ENCODE measurements at regions not wholly inside any gene's neighbourhood (a gene's known extent, or its start where the extent isn't known, plus 50 kb on each side); places are given as distances from the start of the nearest gene placed in this dataset.

- H4K5ac ChIP-seq (ENCODE audit: insufficient read length, low read depth, low read length) = no peak overlapping the region
- no peak overlapping the region for H3K18ac ChIP-seq (ENCODE audit: extremely low read depth, low read length)
- H3K27me3 ChIP-seq (replicated peaks in 1 of 4; ENCODE audit: control insufficient read depth in 3 of 4, extremely low read depth in 1 of 4, insufficient read depth in 3 of 4, low read length in 3 of 4) = peaks cover 0 to 8% (median 0%) of the 10 kb centered on the region in 4 experiments; a peak in 4 of 7 replicates
- no peak overlapping the region for H2BK20ac ChIP-seq (ENCODE audit: low read length)
- no peaks in the 10 kb centered on the region for H3K23me2 ChIP-seq (ENCODE audit: low read depth, low read length)
- H3K27ac ChIP-seq (ENCODE audit: low read depth, low read length) = no peak overlapping the region
- H3K79me1 ChIP-seq (ENCODE audit: low read depth, low read length) = no peaks in the 10 kb centered on the region
- peaks cover 0 to 4% of the 10 kb centered on the region in 2 experiments; a peak in 1 of 4 replicates for H3K9me3 ChIP-seq (ENCODE audit: insufficient read depth in 2 of 2, low read depth in 1 of 2, low read length in 1 of 2)
- H2AFZ ChIP-seq (ENCODE audit: low read length) = no peak overlapping the region
- no peak overlapping the region for H3K4ac ChIP-seq (replicated peaks; ENCODE audit: insufficient read length, low read depth, low read length)
- no peaks in the 10 kb centered on the region for H3K79me2 ChIP-seq (ENCODE audit: control insufficient read depth in 1 of 2, insufficient read depth in 2 of 2, low read length in 2 of 2)
- no peak overlapping the region for H3K23ac ChIP-seq (ENCODE audit: insufficient read length)
- no peak for TF ChIP-seq POLR2AphosphoS5 (IDR thresholded peaks at IDR 0.05; ENCODE audit: low read depth, low read length)
- no peaks in the 10 kb centered on the region for H3K36me3 ChIP-seq (ENCODE audit: control insufficient read depth in 2 of 4, insufficient read depth in 4 of 4, low read length in 3 of 4)
- 86% methylated on average over 2 of the region's 2 CpGs; no CpG with 5 or more reads in 1 of the 2 experiments for WGBS, 2 experiments (ENCODE audit: extremely low coverage in 1 of 2, insufficient coverage in 1 of 2, insufficient read length in 1 of 2, insufficient replicate concordance in 2 of 2, low coverage in 1 of 2, low lambda C conversion rate in 2 of 2, missing lambda C conversion rate in 1 of 2)
- H2BK15ac ChIP-seq (ENCODE audit: low read length) = no peak overlapping the region
- no peak overlapping the region for H3K9ac ChIP-seq (replicated peaks in 1 of 4; ENCODE audit: extremely low read depth in 1 of 4, low read depth in 3 of 4, low read length in 3 of 4)
- no peaks in the 10 kb centered on the region for H3K4me1 ChIP-seq (replicated peaks in 1 of 4; ENCODE audit: control insufficient read depth in 3 of 4, insufficient read depth in 4 of 4, low read length in 3 of 4)
- H3K4me3 ChIP-seq (ENCODE audit: extremely low read depth in 1 of 4, insufficient read depth in 2 of 4, low read depth in 3 of 4, low read length in 4 of 4) = no peak overlapping the region
- no peak overlapping the region for H2AK5ac ChIP-seq (ENCODE audit: low read depth, low read length)
- no peak overlapping the region for H4K91ac ChIP-seq (replicated peaks; ENCODE audit: insufficient read length, low read length)
- H3K14ac ChIP-seq (ENCODE audit: insufficient read length) = no peak overlapping the region
- POLR2A ChIA-PET (ENCODE audit: partially characterized antibody) = no interaction called here
- H2BK12ac ChIP-seq (ENCODE audit: low read depth, low read length) = no peak overlapping the region
- H3K4me2 ChIP-seq (ENCODE audit: insufficient read depth in 1 of 2, low read depth in 2 of 2, low read length in 2 of 2) = no peak overlapping the region
- H4K8ac ChIP-seq (ENCODE audit: extremely low read depth, insufficient read depth, low read length) = no peak overlapping the region
- no peak for DNase-seq (ENCODE audit: low read depth in 1 of 2, low spot score in 2 of 2)
- no peak overlapping the region for H3K56ac ChIP-seq (replicated peaks; ENCODE audit: insufficient read length, low read depth, low read length)
- no peak overlapping the region for H2BK120ac ChIP-seq (replicated peaks; ENCODE audit: low read depth, low read length)
- CTCF ChIA-PET (ENCODE audit: partially characterized antibody) = interaction anchor here (0.6 to 2.6 kb wide), 21 partner anchors 11 to 271 kb away, joined by 3 to 18 read pairs (median 4); no protein-coding TSS in a partner anchor
- H2BK5ac ChIP-seq (ENCODE audit: low read depth, low read length) = no peak overlapping the region
- no peak for FAIRE-seq
- no peaks in the 10 kb centered on the region for H4K20me1 ChIP-seq (replicated peaks in 1 of 2; ENCODE audit: control insufficient read depth in 1 of 2, insufficient read depth in 2 of 2, low read length in 2 of 2)
Measured at GRCh38 chr12:125772403-125772802, 707.2 kb downstream of the AACS start.
